H9 (cell line): ENCODE measurements at regions not wholly inside any gene's neighbourhood (a gene's known extent, or its start where the extent isn't known, plus 50 kb on each side); places are given as distances from the start of the nearest gene placed in this dataset.

Experiments used
- DNase-seq: peaks from one replicate; pipeline ENCODE4 v3.0.0-alpha.2; 2017
- H2AFZ ChIP-seq: one replicate; pipeline ENCODE4 v1.6.1; 2013; ENCODE audit warnings: mild to moderate bottlenecking, low read length, control low read depth, moderate library complexity
- H2AK5ac ChIP-seq: 2 replicates; pipeline ENCODE4 v1.6.1; 2013; ENCODE audit warnings: low read length, control low read depth, mixed read lengths; ENCODE audit not compliant: insufficient read length
- H2BK120ac ChIP-seq: one replicate; pipeline ENCODE4 v1.6.1; 2013; ENCODE audit warnings: low read depth, mild to moderate bottlenecking, low read length, control low read depth, inconsistent platforms; ENCODE audit not compliant: poor library complexity, severe bottlenecking
- H2BK12ac ChIP-seq: 2 replicates; pipeline ENCODE4 v1.6.1; 2013; ENCODE audit warnings: low read length, control low read depth, mixed read lengths, low read depth; ENCODE audit not compliant: insufficient read length
- H2BK15ac ChIP-seq: 2 replicates; pipeline ENCODE4 v1.6.1; 2013; ENCODE audit warnings: low read depth, low read length, control low read depth
- H2BK20ac ChIP-seq: one replicate; pipeline ENCODE4 v1.6.1; 2013; ENCODE audit warnings: low read depth, mild to moderate bottlenecking, low read length, control low read depth, inconsistent platforms; ENCODE audit not compliant: poor library complexity, severe bottlenecking
- H2BK5ac ChIP-seq: 2 replicates; pipeline ENCODE4 v1.6.1; 2013; ENCODE audit warnings: low read length, control low read depth, mixed read lengths; ENCODE audit not compliant: insufficient read length
- H3K14ac ChIP-seq: 2 replicates; pipeline ENCODE4 v1.6.1; 2013; ENCODE audit warnings: low read length, control low read depth; ENCODE audit not compliant: insufficient read depth
- H3K18ac ChIP-seq: 2 replicates; pipeline ENCODE4 v1.6.1; 2013; ENCODE audit warnings: low read depth, mild to moderate bottlenecking, mixed read lengths, low read length, control low read depth; ENCODE audit not compliant: insufficient read length
- H3K23ac ChIP-seq: 2 replicates; pipeline ENCODE4 v1.6.1; 2013; ENCODE audit warnings: low read length, control low read depth, mixed read lengths, low read depth; ENCODE audit not compliant: insufficient read length
- H3K23me2 ChIP-seq: 2 replicates; pipeline ENCODE4 v1.6.1; 2013; ENCODE audit warnings: low read depth, mild to moderate bottlenecking, mixed read lengths, low read length, control low read depth; ENCODE audit not compliant: insufficient read length, poor library complexity, severe bottlenecking
- H3K27ac ChIP-seq: 2 replicates; pipeline ENCODE4 v1.5.1; 2013; ENCODE audit warnings: low read length, control low read depth, mixed read lengths, low read depth; ENCODE audit not compliant: insufficient read length
- H3K27me3 ChIP-seq: 2 replicates; pipeline ENCODE4 v1.6.1; 2013; ENCODE audit warnings: low read length, control low read depth, inconsistent platforms; ENCODE audit not compliant: insufficient read depth
- H3K4ac ChIP-seq: 2 replicates; pipeline ENCODE4 v1.6.1; 2013; ENCODE audit warnings: low read depth, mild to moderate bottlenecking, control low read depth, inconsistent platforms, low read length, moderate library complexity
- H3K4me1 ChIP-seq: 2 replicates; pipeline ENCODE4 v1.6.1; 2013; ENCODE audit warnings: low read length, control low read depth, inconsistent platforms; ENCODE audit not compliant: insufficient read depth
- H3K4me2 ChIP-seq: 2 replicates; pipeline ENCODE4 v1.6.1; 2013; ENCODE audit warnings: low read length, control low read depth, mixed read lengths; ENCODE audit not compliant: insufficient read length, insufficient read depth
- H3K56ac ChIP-seq: 2 replicates; pipeline ENCODE4 v1.6.1; 2013; ENCODE audit warnings: low read depth, mild to moderate bottlenecking, mixed read lengths, low read length, control low read depth; ENCODE audit not compliant: insufficient read length
- H3K79me1 ChIP-seq: 2 replicates; pipeline ENCODE4 v1.6.1; 2013; ENCODE audit warnings: low read depth, mild to moderate bottlenecking, moderate library complexity, low read length, control low read depth, inconsistent platforms; ENCODE audit not compliant: insufficient read depth, poor library complexity, severe bottlenecking
- H3K79me2 ChIP-seq: 2 replicates; pipeline ENCODE4 v1.6.1; 2013; ENCODE audit warnings: low read length, control low read depth, inconsistent platforms; ENCODE audit not compliant: insufficient read depth
- H3K9ac ChIP-seq: 2 replicates; pipeline ENCODE4 v1.6.1; 2013; ENCODE audit warnings: low read length, control low read depth, mixed read lengths; ENCODE audit not compliant: insufficient read length; ENCODE audit errors: extremely low read depth
- H3K9me3 ChIP-seq: one replicate; pipeline ENCODE4 v1.6.1; 2013; ENCODE audit warnings: low read depth, low read length, inconsistent platforms; ENCODE audit not compliant: control insufficient read depth
- H3T11ph ChIP-seq: one replicate; pipeline ENCODE4 v1.6.1; 2013; ENCODE audit warnings: mild to moderate bottlenecking, low read length, control low read depth, inconsistent platforms
- H4K20me1 ChIP-seq: one replicate; pipeline ENCODE4 v1.6.1; 2013; ENCODE audit not compliant: control insufficient read depth, insufficient read length, insufficient read depth
- H4K5ac ChIP-seq: 2 replicates; pipeline ENCODE4 v1.6.1; 2013; ENCODE audit warnings: low read depth, mild to moderate bottlenecking, mixed read lengths, low read length, control low read depth; ENCODE audit not compliant: insufficient read length
- H4K8ac ChIP-seq: replicated peaks from 2 replicates; pipeline ENCODE4 v1.6.1; 2013; ENCODE audit warnings: low read length, control low read depth, mixed read lengths, low read depth; ENCODE audit not compliant: insufficient read length
- H4K91ac ChIP-seq: 2 replicates; pipeline ENCODE4 v1.6.1; 2013; ENCODE audit warnings: low read depth, mild to moderate bottlenecking, moderate library complexity, mixed read lengths, low read length, control low read depth; ENCODE audit not compliant: insufficient read length
- H3K27ac Mint-ChIP-seq, 3 experiments: 2 replicates in 2 of 3; 3 replicates in 1 of 3; pipeline ENCODE4 v1.8.0; 2020 to 2021; ENCODE audit warnings: mixed read lengths in 3 of 3, mild to moderate bottlenecking in 1 of 3, moderate library complexity in 1 of 3
- H3K27me3 Mint-ChIP-seq: 2 replicates; pipeline ENCODE4 v1.8.0; 2021; ENCODE audit warnings: low read depth, mild to moderate bottlenecking, moderate library complexity, mixed read lengths
- H3K36me3 Mint-ChIP-seq, 3 experiments: 2 replicates in 2 of 3; 3 replicates in 1 of 3; pipeline ENCODE4 v1.8.0; 2020 to 2021; ENCODE audit warnings: low read depth in 3 of 3, mixed read lengths in 3 of 3; ENCODE audit not compliant: insufficient read depth in 1 of 3
- H3K4me1 Mint-ChIP-seq, 2 experiments: 2 replicates each; pipeline ENCODE4 v1.8.0; 2020; ENCODE audit warnings: mixed read lengths in 2 of 2
- H3K4me3 Mint-ChIP-seq, 2 experiments: 2 replicates in 1 of 2; 3 replicates in 1 of 2; pipeline ENCODE4 v1.8.0; 2020 to 2021; ENCODE audit warnings: mild to moderate bottlenecking in 2 of 2, mixed read lengths in 2 of 2, moderate library complexity in 1 of 2
- H3K9me3 Mint-ChIP-seq, 2 experiments: 2 replicates in 1 of 2; 3 replicates in 1 of 2; pipeline ENCODE4 v1.8.0; 2020; ENCODE audit warnings: mild to moderate bottlenecking in 2 of 2, mixed read lengths in 2 of 2, moderate library complexity in 1 of 2
- TF ChIP-seq, protein P1 (sequence below): fragments of 200-600 bp; sonication (generic); conservative IDR thresholded peaks from 3 replicates; pipeline ENCODE4 v1.8.0; 2021; ENCODE audit warnings: antibody characterized with exemption, mild to moderate bottlenecking

DNA sequence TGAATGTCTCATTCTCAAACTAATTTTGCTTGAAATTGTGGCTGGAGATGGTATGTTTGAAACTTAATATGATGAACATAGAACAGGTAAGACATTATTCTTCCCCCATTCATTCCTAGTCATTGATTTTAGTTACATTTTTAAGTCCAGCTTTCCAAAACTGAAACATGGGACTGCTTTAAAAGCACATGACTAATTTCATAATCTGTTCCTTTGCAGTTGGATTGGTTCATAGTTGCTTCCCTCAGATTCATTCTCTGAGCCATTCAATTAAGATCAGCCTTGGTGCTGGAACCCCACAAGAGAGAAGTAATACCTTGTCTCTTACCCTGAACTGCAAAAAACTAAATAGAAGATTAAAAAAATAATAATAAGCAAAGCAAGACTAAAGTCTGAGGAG lies 87.5 kb upstream of the TGFBR2 start:
- H3K9me3 ChIP-seq: no peaks in the 10 kb centered on the region
- H3K23ac ChIP-seq: no peak overlapping the region
- H4K5ac ChIP-seq: no peak overlapping the region
- H2BK15ac ChIP-seq: no peak overlapping the region
- Mint-ChIP-seq H3K4me3 (no peak overlapping the region), H3K36me3 (no peaks in the 10 kb centered on the region), H3K9me3 (no peaks in the 10 kb centered on the region), H3K4me1 (peaks cover 4% of the 10 kb centered on the region in 2 experiments), H3K27ac (no peak overlapping the region), H3K27me3 (no peaks in the 10 kb centered on the region)
- no peaks in the 10 kb centered on the region for H3K23me2 ChIP-seq
- DNase-seq: no peak
- no peaks in the 10 kb centered on the region for H3K27me3 ChIP-seq
- H3K4me2 ChIP-seq: no peak overlapping the region
- H2BK20ac ChIP-seq: no peak overlapping the region
- no peak overlapping the region for H3K14ac ChIP-seq
- H2BK12ac ChIP-seq: no peak overlapping the region
- H3K79me1 ChIP-seq: no peaks in the 10 kb centered on the region
- H3K18ac ChIP-seq: no peak overlapping the region
- H3T11ph ChIP-seq: no peak overlapping the region
- H4K20me1 ChIP-seq: no peaks in the 10 kb centered on the region
- H4K91ac ChIP-seq: no peak overlapping the region
- H3K27ac ChIP-seq: no peak overlapping the region
- H3K4ac ChIP-seq: no peak overlapping the region
- TF ChIP-seq, protein P1, sequence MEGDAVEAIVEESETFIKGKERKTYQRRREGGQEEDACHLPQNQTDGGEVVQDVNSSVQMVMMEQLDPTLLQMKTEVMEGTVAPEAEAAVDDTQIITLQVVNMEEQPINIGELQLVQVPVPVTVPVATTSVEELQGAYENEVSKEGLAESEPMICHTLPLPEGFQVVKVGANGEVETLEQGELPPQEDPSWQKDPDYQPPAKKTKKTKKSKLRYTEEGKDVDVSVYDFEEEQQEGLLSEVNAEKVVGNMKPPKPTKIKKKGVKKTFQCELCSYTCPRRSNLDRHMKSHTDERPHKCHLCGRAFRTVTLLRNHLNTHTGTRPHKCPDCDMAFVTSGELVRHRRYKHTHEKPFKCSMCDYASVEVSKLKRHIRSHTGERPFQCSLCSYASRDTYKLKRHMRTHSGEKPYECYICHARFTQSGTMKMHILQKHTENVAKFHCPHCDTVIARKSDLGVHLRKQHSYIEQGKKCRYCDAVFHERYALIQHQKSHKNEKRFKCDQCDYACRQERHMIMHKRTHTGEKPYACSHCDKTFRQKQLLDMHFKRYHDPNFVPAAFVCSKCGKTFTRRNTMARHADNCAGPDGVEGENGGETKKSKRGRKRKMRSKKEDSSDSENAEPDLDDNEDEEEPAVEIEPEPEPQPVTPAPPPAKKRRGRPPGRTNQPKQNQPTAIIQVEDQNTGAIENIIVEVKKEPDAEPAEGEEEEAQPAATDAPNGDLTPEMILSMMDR: no peak
- no peaks in the 10 kb centered on the region for H3K4me1 ChIP-seq
- no peaks in the 10 kb centered on the region for H3K79me2 ChIP-seq
- no peak overlapping the region for H2AK5ac ChIP-seq
- H2BK5ac ChIP-seq: no peak overlapping the region
- no peak overlapping the region for H2BK120ac ChIP-seq
- H3K56ac ChIP-seq: no peak overlapping the region
- H2AFZ ChIP-seq: no peak overlapping the region
- H4K8ac ChIP-seq: no peak overlapping the region
- no peak overlapping the region for H3K9ac ChIP-seq
